ENCODE measurements at regions not wholly inside any gene's neighbourhood (a gene's known extent, or its start where the extent isn't known, plus 50 kb on each side); places are given as distances from the start of the nearest gene placed in this dataset.

DNA sequence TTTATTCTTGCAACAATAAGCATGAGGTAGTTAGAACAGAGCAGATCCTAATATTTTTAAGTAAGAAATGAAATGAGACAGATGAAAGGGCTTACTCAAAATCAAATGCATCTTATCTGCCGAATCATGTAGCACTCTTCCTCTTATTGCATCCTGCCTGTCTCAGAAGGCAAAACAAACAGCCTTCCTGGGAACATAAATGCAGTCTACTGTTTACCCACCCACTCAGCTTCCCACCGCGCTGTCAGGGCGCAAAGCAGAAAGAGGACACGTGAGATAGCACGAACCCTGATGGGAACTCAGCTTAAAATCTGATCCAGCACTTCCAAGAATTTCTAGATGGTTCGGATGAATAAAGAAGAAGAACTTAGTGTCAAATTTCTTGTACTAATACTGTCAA, 114.4 kb upstream of the CDK1 start:
- no peak for DNase-seq

- no peak for DNase-seq
Measured at GRCh38 chr10:60662917-60663614, 115.2 kb upstream of the CDK1 start.

DNA sequence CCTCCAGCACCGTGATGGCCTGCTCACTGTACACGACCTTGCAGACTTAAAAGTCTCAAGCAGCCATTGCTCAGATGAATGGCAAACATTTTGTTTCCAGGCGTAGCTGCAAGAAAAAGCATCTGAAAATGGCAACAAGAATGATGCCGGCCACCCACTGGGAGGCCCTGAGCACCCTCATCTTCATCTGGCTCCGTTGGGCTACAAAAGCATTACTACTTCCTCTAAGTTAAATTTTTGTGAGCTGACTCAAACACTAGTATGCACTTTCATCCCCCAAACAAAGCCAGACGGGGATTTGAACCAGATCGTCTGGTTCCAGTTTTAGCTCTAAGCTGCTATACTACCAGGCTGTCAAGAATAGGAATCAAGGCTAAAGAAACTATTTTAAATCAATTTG, 116.6 kb upstream of the CDK1 start:
- DNase-seq, result no peak

DNA sequence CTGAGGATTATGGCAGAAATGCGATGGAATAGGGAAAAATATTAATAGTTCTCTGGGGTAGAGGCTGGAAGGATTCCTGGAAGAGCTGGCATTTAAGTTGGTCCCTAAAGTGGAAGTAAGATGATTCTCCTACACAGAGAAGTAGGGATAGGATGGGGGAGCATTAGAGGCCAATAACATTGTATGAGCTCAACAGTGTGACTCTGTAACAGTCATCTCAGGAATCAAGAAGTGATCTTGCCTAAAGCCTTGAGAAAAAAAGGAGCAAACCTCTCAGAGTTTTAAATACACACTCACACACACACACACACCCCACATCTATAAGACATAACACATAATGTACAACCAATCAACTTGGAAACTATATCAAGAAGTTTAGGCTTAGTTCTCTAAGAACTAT, 117.7 kb upstream of the CDK1 start:
- no peak for DNase-seq

DNA sequence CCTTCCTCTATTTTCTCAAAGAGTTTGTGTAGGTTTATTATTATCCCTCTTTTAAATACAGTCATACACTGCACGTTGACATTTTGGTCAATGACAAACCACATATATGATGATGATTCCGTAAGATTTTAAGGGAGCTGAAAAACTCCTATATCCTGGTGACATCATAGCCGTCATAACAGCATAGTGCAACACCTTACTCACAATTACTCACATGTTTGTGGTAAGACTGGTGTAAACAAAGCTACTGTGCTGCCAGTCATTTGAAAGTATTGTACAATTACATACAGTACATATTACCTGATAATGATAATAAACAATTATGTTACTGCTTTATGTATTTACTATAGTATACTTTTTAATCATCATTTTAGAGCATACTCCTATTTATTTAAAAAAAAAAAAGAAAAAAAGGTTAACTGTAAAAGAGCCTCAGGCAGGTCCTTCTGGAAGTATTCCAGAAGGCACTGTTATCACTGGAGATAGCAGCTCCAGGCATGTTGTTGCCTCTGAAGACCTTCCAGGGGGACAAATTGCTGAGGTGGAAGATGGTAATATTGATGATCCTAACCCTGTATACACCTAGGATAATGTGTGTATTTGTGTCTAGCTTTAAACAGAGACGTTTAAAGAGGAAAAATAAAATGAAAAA, 123.3 kb upstream of the CDK1 start:
- no peak for DNase-seq

DNA sequence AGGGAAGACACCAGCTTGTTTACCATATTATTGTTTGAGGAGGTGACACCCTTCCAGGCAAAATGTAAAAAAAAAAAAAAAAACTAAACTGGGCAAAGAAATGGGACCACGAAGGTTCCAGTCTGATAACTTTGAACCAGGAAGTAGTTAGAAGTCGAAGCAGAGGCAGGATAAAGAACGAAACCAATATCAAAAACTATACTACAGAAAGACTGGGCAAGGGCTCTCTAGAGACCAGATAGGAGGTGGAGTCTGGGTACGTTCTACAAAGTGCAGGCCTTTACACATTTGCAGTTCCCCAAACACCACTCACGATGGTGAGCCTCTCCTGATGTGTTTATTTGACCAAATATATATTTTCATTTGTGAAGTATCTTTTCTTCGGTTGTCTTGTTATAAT, 125.7 kb upstream of the CDK1 start:
- DNase-seq, result no peak

GRCh38 chr10:60650378-60650800, 127.9 kb upstream of the CDK1 start:
- no peak for DNase-seq

GRCh38 chr10:60649485-60650377, 128.5 kb upstream of the CDK1 start:
- DNase-seq, result no peak

- no peak for DNase-seq
Measured at GRCh38 chr10:60648761-60649160, 129.5 kb upstream of the CDK1 start.

DNA sequence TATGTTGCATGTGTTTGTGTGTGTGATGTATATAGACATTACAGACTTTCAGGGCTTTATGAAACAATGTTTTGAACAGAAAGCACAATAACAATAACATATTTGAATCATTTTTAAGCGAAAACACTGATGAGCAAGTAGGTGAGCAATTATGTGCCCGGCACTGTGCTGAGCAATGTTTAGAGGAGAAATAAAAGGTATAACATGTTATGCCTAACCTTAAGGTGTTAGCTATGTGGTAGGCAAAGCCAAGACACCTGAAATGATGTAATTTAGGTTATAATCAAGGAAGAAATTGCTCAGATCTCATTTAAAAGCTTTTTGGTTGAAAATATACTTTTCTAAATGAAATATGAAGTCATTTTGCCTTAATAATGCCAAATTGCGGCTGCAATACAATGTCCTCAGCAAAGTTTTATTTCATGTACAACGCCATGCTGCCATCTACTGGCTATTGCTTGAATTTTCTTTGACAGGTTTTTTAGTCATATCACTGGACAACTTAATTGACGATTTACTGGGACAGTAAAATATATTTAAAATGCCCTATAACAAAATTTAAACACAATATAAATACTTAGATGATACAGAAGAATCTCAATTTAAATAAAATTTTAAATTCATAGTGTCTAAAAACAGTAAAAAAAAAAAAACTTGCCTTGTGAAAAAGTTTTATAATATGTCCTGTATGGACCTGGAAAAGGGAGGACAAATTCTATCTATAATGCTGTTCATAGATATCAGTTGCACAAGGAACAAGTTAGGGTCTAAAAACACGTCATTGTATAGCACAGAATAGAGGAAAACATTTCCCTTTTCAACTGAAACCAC, 131.1 kb upstream of the CDK1 start:
- no peak for DNase-seq

DNA sequence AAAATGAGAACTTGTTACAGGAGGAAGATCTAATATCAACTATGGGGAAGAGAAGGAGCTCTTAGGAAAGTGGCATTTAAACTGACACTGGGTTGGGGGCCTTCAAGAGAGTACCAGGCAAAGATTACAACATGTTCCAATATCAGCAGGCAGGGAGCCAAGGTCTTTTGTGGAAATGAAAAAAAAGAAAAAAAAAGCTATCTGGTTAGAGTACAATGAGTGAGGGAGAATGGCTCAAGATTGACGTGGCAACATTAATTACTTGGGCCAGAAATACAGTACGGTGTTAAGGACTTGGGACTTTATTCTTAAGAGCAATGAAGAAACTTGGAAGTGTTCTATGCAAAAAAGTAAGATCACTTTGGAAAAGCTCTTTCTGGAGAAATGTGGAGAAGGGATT, 132.3 kb upstream of the CDK1 start:
- no peak for DNase-seq

DNA sequence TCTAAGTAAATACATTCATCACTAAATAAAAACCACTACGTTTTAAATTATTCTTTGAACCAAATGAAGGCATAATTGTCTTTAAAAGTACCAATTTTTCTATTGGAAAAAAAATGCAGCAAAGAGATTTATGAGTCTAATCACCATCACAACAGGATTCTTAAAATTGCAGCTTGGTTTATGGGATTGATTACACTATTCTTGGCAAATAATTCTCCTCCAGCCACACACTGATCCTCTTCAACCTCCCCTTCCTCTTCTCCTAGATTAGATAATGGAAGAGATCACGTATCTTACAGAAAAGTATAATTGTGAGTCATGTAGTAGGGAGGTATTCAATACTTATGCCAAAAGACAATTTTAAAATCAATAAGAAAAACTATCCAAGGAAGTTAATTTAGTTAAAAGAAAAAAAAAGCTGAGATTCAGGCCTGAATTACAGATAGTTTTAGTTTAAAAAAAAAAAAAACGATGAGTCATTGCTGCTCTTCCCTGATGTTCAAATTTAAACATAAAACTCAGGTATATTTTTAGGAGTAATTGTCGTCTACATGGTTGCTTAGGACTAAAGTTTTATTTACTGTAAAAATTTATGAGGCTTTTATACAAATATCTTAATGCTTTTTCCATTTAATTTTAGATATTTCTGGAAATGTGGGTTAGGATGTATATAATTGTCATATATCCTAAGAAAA, 133.7 kb upstream of the CDK1 start:
- no peak for DNase-seq

DNA sequence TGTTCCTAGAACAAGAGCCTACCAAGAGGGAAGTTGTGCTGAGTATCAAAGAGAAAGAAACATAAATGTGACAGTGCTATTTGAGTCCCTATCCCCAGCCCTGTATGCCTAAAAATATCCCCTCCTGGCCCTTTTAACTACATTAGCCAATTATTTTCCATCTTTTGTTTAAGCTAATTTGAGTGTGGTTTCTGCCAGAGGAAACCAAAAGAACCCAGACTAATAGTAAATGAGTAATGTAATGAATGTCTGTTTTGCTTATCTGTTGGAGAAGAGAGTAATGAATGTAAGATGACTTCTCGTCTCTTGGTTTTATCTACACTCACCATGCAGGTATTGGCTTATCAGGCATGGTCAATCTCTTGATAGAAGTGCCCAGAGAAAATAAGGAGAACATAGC, 134.4 kb upstream of the CDK1 start:
- DNase-seq, result no peak

DNA sequence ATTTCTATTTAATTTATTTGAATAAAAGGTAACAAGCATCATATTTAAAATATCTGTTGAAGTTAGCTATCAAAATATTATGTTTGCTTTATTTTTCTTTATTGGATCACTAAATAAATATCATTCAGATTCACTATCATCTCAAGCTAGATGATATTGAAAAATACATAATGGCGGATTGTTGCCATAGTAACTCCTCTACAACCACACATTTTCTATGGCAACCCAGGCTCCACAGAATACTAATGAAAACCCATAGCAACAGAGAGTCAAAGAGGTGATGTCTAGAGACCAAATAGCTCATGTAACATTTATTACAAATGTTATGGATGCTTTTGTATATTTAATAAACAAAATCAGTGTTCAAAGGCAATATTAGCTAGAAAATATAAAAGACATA, 148.9 kb upstream of the CDK1 start:
- no peak for DNase-seq

GRCh38 chr10:60627778-60628748, 150.2 kb upstream of the CDK1 start:
- no peak for DNase-seq

- DNase-seq, result no peak
Measured at GRCh38 chr10:60626037-60626436, 152.2 kb upstream of the CDK1 start.

GRCh38 chr10:60623627-60624026, 154.7 kb upstream of the CDK1 start:
- no peak for DNase-seq

DNA sequence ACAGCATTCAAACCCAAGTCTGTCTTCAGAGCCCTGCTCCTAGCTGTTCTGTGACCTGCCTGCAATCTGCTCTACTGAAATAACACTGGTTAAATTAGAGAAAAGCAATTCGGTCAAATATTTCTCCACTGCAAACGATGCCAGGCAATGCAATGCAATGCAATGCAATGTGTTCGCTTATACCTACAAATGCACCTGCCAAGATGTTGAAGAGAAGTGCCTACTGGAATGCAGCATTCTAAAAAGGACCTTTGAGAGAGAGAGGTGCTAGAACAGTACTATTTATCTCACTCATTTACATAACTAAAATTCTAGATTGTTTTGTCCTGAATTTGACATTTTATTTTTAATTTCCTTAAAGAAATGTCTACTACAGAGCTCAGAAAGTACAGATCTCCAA, 157.3 kb upstream of the CDK1 start:
- DNase-seq, result no peak

DNA sequence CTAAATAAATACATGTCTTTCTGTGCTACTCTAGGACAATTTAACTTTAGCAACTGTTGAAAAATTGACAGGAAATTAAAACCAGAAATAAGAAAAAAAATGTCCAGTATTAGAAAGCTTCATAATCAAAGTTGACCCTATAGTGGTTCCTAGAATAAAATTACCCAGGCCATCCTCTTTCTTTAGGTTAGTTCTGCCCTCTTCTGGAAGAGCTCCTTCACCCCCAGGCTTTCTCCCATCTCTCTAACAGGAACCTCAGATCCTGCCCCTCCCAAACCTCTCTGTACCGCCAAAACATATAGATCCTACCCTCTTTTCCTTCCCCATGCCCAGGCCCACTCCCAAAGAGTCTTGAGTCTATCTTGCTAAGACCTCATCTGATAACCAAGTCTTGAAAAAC, 159.4 kb upstream of the CDK1 start:
- no peak for DNase-seq

DNA sequence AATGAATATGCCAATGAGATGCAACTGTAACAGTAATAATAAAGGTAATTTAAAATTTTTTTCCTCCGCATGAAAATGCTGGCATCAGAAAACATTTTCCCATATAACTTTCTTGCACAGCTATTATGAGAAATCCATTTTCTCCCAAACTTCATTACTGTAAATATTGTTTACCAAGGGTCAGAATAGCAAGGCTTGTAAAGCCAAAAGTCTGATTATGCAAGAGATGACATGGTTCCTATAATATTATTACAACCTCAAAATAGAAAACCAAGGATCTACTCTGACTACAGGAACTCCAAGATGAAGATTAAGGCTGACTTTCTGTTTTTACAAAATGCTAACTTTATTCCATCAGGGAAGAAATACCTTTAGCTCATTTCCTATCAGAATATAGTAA, 162.7 kb upstream of the CDK1 start:
- no peak for DNase-seq

DNA sequence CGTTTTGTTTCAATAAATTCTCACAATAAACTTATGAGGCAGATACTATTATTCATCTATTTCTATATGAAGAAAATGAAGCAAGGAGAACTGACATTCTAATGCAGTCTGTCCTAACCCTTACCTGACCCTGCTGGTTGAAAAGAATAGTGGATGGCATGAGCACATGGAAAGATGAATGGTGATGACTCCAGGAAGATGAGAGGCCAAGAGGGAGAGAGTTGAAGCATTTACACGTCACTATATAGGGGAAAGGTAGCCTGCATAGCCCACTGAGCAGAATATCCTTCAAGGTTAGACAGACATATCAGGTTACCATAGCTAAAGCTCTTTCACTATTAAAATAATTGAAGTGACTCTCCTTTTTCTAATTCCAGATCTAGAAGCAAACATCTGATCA, 163.9 kb upstream of the CDK1 start:
- DNase-seq, result no peak

All from stimulated activated naive CD4-positive, alpha-beta T cell treated with Interleukin-2 at 50 U/mL for 16 hours (primary cell).